ENCODE measurements at regions not wholly inside any gene's neighbourhood (a gene's known extent, or its start where the extent isn't known, plus 50 kb on each side); places are given as distances from the start of the nearest gene placed in this dataset.
"Not testable (repeated sequence)": the region's sequence is repeated elsewhere in the genome, so short reads cannot be mapped to it uniquely, and the experiment has no call there.

GRCh38 chr2:126986631-126987187 is 88.0 kb downstream of the TEX51 start:
- no peak for DNase-seq (ENCODE audit: low read depth in 1 of 2, low spot score in 1 of 2)
- TF ChIP-seq POLR2AphosphoS5 (IDR thresholded peaks at IDR 0.05; ENCODE audit: low read depth) = no peak
- TF ChIP-seq GABPA (IDR thresholded peaks at IDR 0.05; ENCODE audit: low read depth) = no peak
- TF ChIP-seq REST (IDR thresholded peaks at IDR 0.05; ENCODE audit: insufficient replicate concordance, low read depth) = no peak
- TF ChIP-seq SPI1 (IDR thresholded peaks at IDR 0.05; ENCODE audit: borderline replicate concordance, low read depth) = no peak
- TF ChIP-seq CTCF (IDR thresholded peaks at IDR 0.05; ENCODE audit: insufficient read depth, low read length) = no peak
- no peak overlapping the region for H3K4me3 ChIP-seq (replicated peaks; ENCODE audit: insufficient read depth, low read length)
- H3K27me3 ChIP-seq (ENCODE audit: insufficient read depth, poor library complexity, severe bottlenecking) = no peaks in the 10 kb centered on the region
- H3K27ac ChIP-seq (replicated peaks) = no peak overlapping the region

- Histone ChIP-seq H3K27ac (replicated peaks) (no peak overlapping the region), H3K27me3 (ENCODE audit: insufficient read depth, poor library complexity, severe bottlenecking) (no peaks in the 10 kb centered on the region), H3K4me3 (replicated peaks; ENCODE audit: insufficient read depth, low read length) (no peak overlapping the region)
- TF ChIP-seq SPI1 (IDR thresholded peaks at IDR 0.05; ENCODE audit: borderline replicate concordance, low read depth) (no peak), REST (IDR thresholded peaks at IDR 0.05; ENCODE audit: insufficient replicate concordance, low read depth) (no peak), CTCF (IDR thresholded peaks at IDR 0.05; ENCODE audit: insufficient read depth, low read length) (no peak), POLR2AphosphoS5 (IDR thresholded peaks at IDR 0.05; ENCODE audit: low read depth) (no peak), GABPA (IDR thresholded peaks at IDR 0.05; ENCODE audit: low read depth) (no peak)
- no peak for DNase-seq (ENCODE audit: low read depth in 1 of 2, low spot score in 1 of 2)
These were observed 89.8 kb downstream of the TEX51 start for GRCh38 chr2:126988482-126988881.

- H3K4me3 ChIP-seq (replicated peaks; ENCODE audit: insufficient read depth, low read length); H3K27ac ChIP-seq (replicated peaks); H3K27me3 ChIP-seq (ENCODE audit: insufficient read depth, poor library complexity, severe bottlenecking); DNase-seq (ENCODE audit: low read depth in 1 of 2, low spot score in 1 of 2): not testable (repeated sequence)
These were observed 90.4 kb downstream of the TEX51 start for GRCh38 chr2:126989064-126989463.

DNA sequence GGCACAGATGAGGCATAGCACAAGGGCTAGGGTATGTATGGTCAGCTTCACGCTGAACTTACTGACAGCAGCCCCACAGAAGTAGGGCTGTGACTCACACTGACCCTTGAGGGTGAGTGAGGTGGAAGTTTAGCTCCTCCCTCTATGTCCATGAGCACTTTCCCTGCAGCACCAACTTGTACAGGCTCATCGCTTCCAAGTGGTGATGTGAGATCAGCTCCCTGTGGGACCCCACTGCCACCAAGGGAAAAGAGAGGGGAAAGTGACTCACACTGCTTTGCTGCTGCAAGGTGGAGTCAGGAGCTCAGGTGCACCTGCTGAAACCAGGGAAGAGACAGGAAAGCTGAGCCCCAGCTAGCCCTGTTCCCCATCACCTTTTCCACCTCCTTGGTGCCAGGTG is 91.5 kb downstream of the TEX51 start:
- Histone ChIP-seq H3K4me3 (replicated peaks; ENCODE audit: insufficient read depth, low read length) (no peak overlapping the region), H3K27ac (replicated peaks) (no peak overlapping the region), H3K27me3 (ENCODE audit: insufficient read depth, poor library complexity, severe bottlenecking) (no peaks in the 10 kb centered on the region)
- TF ChIP-seq CTCF (IDR thresholded peaks at IDR 0.05; ENCODE audit: insufficient read depth, low read length) (no peak), REST (IDR thresholded peaks at IDR 0.05; ENCODE audit: insufficient replicate concordance, low read depth) (no peak), POLR2AphosphoS5 (IDR thresholded peaks at IDR 0.05; ENCODE audit: low read depth) (no peak), GABPA (IDR thresholded peaks at IDR 0.05; ENCODE audit: low read depth) (no peak), SPI1 (IDR thresholded peaks at IDR 0.05; ENCODE audit: borderline replicate concordance, low read depth) (no peak)
- no peak for DNase-seq (ENCODE audit: low read depth in 1 of 2, low spot score in 1 of 2)

Measured in HL-60 (cell line).